B cell (primary cell): ENCODE measurements at regions not wholly inside any gene's neighbourhood (a gene's known extent, or its start where the extent isn't known, plus 50 kb on each side); places are given as distances from the start of the nearest gene placed in this dataset.

Experiments used
- ATAC-seq: fragments of 200-7000 bp; cut with Tn5 transposase; one replicate; pipeline ENCODE4 v1.10.0; 2021; ENCODE audit warnings: low read depth, mild to moderate bottlenecking, moderate number of reproducible peaks, moderate library complexity
- CTCF ChIA-PET: fragments of 350-600 bp; sonication (Branson Sonifier 250); formaldehyde crosslinking; loops from one replicate; lab custom pipeline; 2021; ENCODE audit warnings: antibody characterized with exemption, inconsistent platforms; lab: Charles Lee
- POLR2A ChIA-PET: fragments of 350-600 bp; sonication (Branson Sonifier 250); formaldehyde crosslinking; loops from one replicate; lab custom pipeline; 2021; ENCODE audit warnings: antibody characterized with exemption; lab: Charles Lee
- DNase-seq: peaks from one replicate; pipeline ENCODE4 v3.0.0; 2013
- H2AFZ ChIP-seq: 2 replicates; pipeline ENCODE4 v1.6.1; 2012; ENCODE audit warnings: mild to moderate bottlenecking, low read depth, low read length; ENCODE audit not compliant: insufficient read depth, poor library complexity, severe bottlenecking
- H3K27ac ChIP-seq, 2 donors: 1 replicate in 1 of 2; 2 replicates in 1 of 2; pipeline ENCODE4 v1.5.1; 2012 to 2013; ENCODE audit warnings: low read length in 2 of 2, mild to moderate bottlenecking in 2 of 2, moderate library complexity in 1 of 2
- H3K27me3 ChIP-seq, 4 experiments: fragments of 200-600 bp in 1 of 4; sonication (generic) in 1 of 4; replicated peaks in 1 of 4; 1 replicate in 2 of 4; 2 replicates in 2 of 4; pipeline versions ENCODE4 v1.6.1 to v1.7.0; 2013 to 2016; ENCODE audit warnings: low read length in 3 of 4, mild to moderate bottlenecking in 2 of 4, mixed read lengths in 1 of 4, moderate library complexity in 1 of 4; ENCODE audit not compliant: insufficient read depth in 4 of 4, control insufficient read depth in 3 of 4; ENCODE audit errors: control extremely low read depth in 1 of 4
- H3K36me3 ChIP-seq, 2 experiments: replicated peaks in 1 of 2; 1 replicate in 1 of 2; 2 replicates in 1 of 2; pipeline versions ENCODE4 v1.6.1 to v1.7.1; 2013; ENCODE audit warnings: low read length in 1 of 2; ENCODE audit not compliant: insufficient read depth in 2 of 2, control insufficient read depth in 1 of 2; ENCODE audit errors: control extremely low read depth in 1 of 2, extremely low read depth in 1 of 2
- H3K4me1 ChIP-seq, 2 donors: fragments of 200-600 bp in 1 of 2; sonication (generic) in 1 of 2; 1 replicate in 1 of 2; 2 replicates in 1 of 2; pipeline versions ENCODE4 v1.5.1 to v1.6.1; 2013 to 2017; ENCODE audit warnings: low read length in 2 of 2; ENCODE audit not compliant: control insufficient read depth in 2 of 2, insufficient read depth in 2 of 2
- H3K4me2 ChIP-seq: replicated peaks from 2 replicates; pipeline ENCODE3; 2012; ENCODE audit warnings: mild to moderate bottlenecking, low read depth, low read length; ENCODE audit not compliant: poor library complexity, severe bottlenecking
- H3K4me3 ChIP-seq, 5 experiments: fragments of 200-600 bp in 1 of 5; sonication (generic) in 1 of 5; 1 replicate in 3 of 5; 2 replicates in 2 of 5; pipeline versions ENCODE4 v1.5.1 to v1.7.0; 2011 to 2016; ENCODE audit warnings: low read length in 4 of 5, mild to moderate bottlenecking in 4 of 5, low read depth in 2 of 5, control low read depth in 1 of 5, moderate library complexity in 1 of 5; ENCODE audit not compliant: insufficient read depth in 1 of 5; ENCODE audit errors: control extremely low read depth in 1 of 5, extremely low read depth in 1 of 5
- H3K79me2 ChIP-seq: fragments of 200-600 bp; sonication (generic); one replicate; pipeline ENCODE4 v1.6.0; 2016; ENCODE audit warnings: low read length; ENCODE audit not compliant: control insufficient read depth, insufficient read depth
- H3K9ac ChIP-seq: fragments of 200-600 bp; sonication (generic); 2 replicates; pipeline ENCODE4 v1.6.1; 2017; ENCODE audit warnings: mild to moderate bottlenecking, low read length, moderate library complexity
- H3K9me3 ChIP-seq, 3 donors: one replicate each; pipeline versions ENCODE4 v1.6.1 to v1.7.1; 2013; ENCODE audit warnings: low read length in 2 of 3; ENCODE audit not compliant: control insufficient read depth in 2 of 3, insufficient read depth in 1 of 3; ENCODE audit errors: control extremely low read depth in 1 of 3
- H4K20me1 ChIP-seq: 2 replicates; pipeline ENCODE4 v1.6.0; 2012; ENCODE audit warnings: mild to moderate bottlenecking, low read length; ENCODE audit not compliant: insufficient read depth, control insufficient read depth, poor library complexity, severe bottlenecking
- H3K27ac Mint-ChIP-seq: one replicate; pipeline ENCODE4 v1.8.0; 2021; ENCODE audit warnings: mixed read lengths
- H3K27me3 Mint-ChIP-seq: one replicate; pipeline ENCODE4 v1.8.0; 2021; ENCODE audit warnings: mixed read lengths
- H3K4me1 Mint-ChIP-seq: one replicate; pipeline ENCODE4 v1.8.0; 2021; ENCODE audit warnings: mixed read lengths
- H3K4me3 Mint-ChIP-seq: one replicate; pipeline ENCODE4 v1.8.0; 2021; ENCODE audit warnings: mixed read lengths
- H3K9me3 Mint-ChIP-seq: one replicate; pipeline ENCODE4 v1.8.0; 2022; ENCODE audit warnings: mixed read lengths; ENCODE audit not compliant: insufficient read depth
- CTCF ChIP-seq: fragments of 200-600 bp; IDR thresholded peaks from one replicate; pipeline ENCODE4 v1.8.0; 2022; ENCODE audit warnings: antibody characterized with exemption, mild to moderate bottlenecking
- EZH2 ChIP-seq: IDR thresholded peaks from 2 replicates; pipeline ENCODE4 v1.6.1; 2012; ENCODE audit warnings: borderline replicate concordance, low read depth, mild to moderate bottlenecking, moderate library complexity, low read length; ENCODE audit not compliant: insufficient read depth, poor library complexity, severe bottlenecking
- WGBS: methylation state at CpG from one replicate; pipeline ENCODE4 v1.1.5; 2013; ENCODE audit warnings: missing lambda C conversion rate; ENCODE audit not compliant: insufficient coverage; 5-methylcytosine and 5-hydroxymethylcytosine counted together
- intact Hi-C: fragments of 100-400 bp; cut with micrococcal nuclease; formaldehyde crosslinking; loops from one replicate; pipeline ENCODE4 v1.10.0; 2022

GRCh38 chr15:93708724-93709445, 522.5 kb upstream of the MCTP2 start:
- ATAC-seq (no peak), DNase-seq (no peak)
- Histone ChIP-seq H4K20me1 (no peaks in the 10 kb centered on the region), H3K4me2 (no peak overlapping the region), H3K36me3 (no peaks in the 10 kb centered on the region), H3K27me3 (no peaks in the 10 kb centered on the region), H3K4me3 (no peak overlapping the region), H3K9ac (no peak overlapping the region), H3K4me1 (no peaks in the 10 kb centered on the region), H3K79me2 (no peaks in the 10 kb centered on the region), H3K9me3 (no peaks in the 10 kb centered on the region), H3K27ac (no peak overlapping the region), H2AFZ (no peak overlapping the region)
- ChIA-PET POLR2A (no interaction called here), CTCF (no interaction called here)
- no peaks in the 10 kb centered on the region for H3K27me3 Mint-ChIP-seq
- H3K27ac Mint-ChIP-seq = no peak overlapping the region
- intact Hi-C loops = no loop called here
- 87% methylated on average over 4 of the region's 6 CpGs for WGBS
- no peak overlapping the region for H3K4me3 Mint-ChIP-seq
- no peaks in the 10 kb centered on the region for H3K9me3 Mint-ChIP-seq
- TF ChIP-seq CTCF (no peak), EZH2 (no peak)
- no peaks in the 10 kb centered on the region for H3K4me1 Mint-ChIP-seq

DNA sequence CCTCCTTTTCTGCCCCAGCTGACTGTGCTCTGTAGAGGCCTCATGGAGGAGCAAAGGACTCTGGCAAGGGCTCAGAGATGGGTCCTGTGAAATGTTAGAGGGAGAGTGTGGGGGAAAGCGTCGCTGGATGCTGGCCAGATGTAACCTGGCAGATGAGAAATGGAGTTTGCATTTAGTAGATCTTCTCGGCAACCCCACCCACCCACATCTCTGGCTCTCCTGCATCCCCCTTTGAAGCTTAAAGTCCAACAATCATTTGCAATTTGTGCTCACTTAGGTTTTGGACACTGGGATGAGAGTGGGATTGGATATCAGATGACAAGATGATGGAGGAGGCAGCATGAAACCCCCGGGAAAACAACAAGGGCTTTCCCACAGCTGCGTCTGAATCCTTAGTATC, 523.6 kb upstream of the MCTP2 start:
- Mint-ChIP-seq H3K27ac (no peak overlapping the region), H3K4me1 (no peaks in the 10 kb centered on the region), H3K4me3 (no peak overlapping the region), H3K9me3 (no peaks in the 10 kb centered on the region), H3K27me3 (no peaks in the 10 kb centered on the region)
- no peaks in the 10 kb centered on the region for H3K9me3 ChIP-seq
- no peaks in the 10 kb centered on the region for H3K4me1 ChIP-seq
- H3K9ac ChIP-seq = no peak overlapping the region
- H3K27ac ChIP-seq = no peak overlapping the region
- H3K36me3 ChIP-seq = no peaks in the 10 kb centered on the region
- ATAC-seq = no peak
- TF ChIP-seq CTCF (no peak), EZH2 (no peak)
- no peaks in the 10 kb centered on the region for H3K27me3 ChIP-seq
- no peak overlapping the region for H3K4me2 ChIP-seq
- CTCF ChIA-PET = no interaction called here
- intact Hi-C loops = no loop called here
- POLR2A ChIA-PET = no interaction called here
- no peak overlapping the region for H2AFZ ChIP-seq
- no peak overlapping the region for H3K4me3 ChIP-seq
- H4K20me1 ChIP-seq = no peaks in the 10 kb centered on the region
- no peak for DNase-seq
- no peaks in the 10 kb centered on the region for H3K79me2 ChIP-seq
- no CpG with 5 or more reads among the region's 5 CpGs for WGBS
